GM12892 (cell line): ENCODE measurements at regions not wholly inside any gene's neighbourhood (a gene's known extent, or its start where the extent isn't known, plus 50 kb on each side); places are given as distances from the start of the nearest gene placed in this dataset.

Experiments
- POLR2A ChIP-seq: IDR thresholded peaks from 2 replicates; pipeline ENCODE4 v1.6.1; 2011; ENCODE audit warnings: low read depth, low read length, control low read depth
- POLR2AphosphoS5 ChIP-seq: IDR thresholded peaks from 2 replicates; pipeline ENCODE4 v1.6.1; 2011; ENCODE audit warnings: low read depth, low read length, control low read depth

DNA sequence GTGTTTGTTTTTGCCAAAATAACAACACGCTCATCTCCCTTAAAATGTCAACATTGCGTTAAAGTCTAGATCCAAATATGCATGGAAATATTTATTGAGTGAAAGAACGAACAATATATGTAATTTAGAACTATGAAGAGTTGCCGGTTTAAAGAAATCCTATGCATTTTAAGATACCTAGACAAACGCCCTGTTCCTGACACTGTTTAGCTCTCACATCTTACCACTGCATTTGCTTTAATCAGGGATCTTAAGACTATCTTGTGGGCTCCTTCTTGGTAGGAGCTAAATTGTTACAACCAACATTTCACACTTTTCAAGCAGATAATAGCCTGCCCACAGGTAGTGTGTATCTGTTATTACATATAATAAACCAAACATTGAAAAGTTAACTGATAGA lies 96.6 kb upstream of the RPS6KA3 start:
- no peak for TF ChIP-seq POLR2A
- TF ChIP-seq POLR2AphosphoS5, result no peak
